Myocyte (in vitro differentiated cells): ENCODE measurements at regions not wholly inside any gene's neighbourhood (a gene's known extent, or its start where the extent isn't known, plus 50 kb on each side); places are given as distances from the start of the nearest gene placed in this dataset.
"Not testable (repeated sequence)": the region's sequence is repeated elsewhere in the genome, so short reads cannot be mapped to it uniquely, and the experiment has no call there.

Experiments used
- DNase-seq: peaks from one replicate; pipeline ENCODE4 v3.0.0-alpha.2; 2012; ENCODE audit warnings: low read depth

DNA sequence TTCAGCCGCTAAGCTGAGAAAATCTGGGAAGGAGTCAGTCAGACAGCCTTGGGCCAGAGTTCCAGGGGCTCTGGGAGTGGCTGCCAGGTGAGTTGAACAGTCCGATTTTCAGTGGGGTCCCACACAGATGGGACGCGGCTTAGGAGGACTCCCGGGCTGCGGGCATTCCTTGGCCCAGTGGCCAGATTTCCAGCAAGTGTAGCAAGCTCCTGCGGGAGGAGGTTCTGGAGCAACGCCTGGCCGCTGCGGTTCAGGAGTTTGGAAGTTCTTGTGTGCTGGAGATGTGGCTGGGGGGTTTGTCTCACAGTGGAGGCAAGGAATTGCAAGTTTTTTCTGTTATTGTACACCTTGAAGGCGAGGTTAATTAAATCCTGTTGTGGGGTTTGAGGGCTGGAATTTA lies 1020.1 kb upstream of the MANEA start:
- DNase-seq = not testable (repeated sequence)

DNA sequence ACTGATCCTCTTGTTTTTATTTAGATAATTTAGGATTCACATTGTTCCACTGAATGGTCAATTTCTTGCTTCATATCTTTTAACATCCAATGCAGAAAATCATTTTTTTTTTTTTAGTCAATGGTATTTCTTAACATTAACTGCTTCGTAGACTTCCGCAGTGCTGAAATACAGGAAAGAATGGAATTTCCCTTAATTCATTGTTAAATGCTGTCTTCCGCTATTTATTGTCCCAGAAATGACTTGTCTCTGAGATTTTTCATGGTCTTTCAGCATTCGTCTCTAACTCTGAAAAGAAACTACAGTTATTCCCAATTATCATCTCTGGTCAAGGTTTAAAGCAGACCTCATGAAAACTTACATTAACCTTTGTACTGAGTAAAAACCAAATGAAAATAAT lies 1029.1 kb upstream of the MANEA start:
- DNase-seq = no peak

DNA sequence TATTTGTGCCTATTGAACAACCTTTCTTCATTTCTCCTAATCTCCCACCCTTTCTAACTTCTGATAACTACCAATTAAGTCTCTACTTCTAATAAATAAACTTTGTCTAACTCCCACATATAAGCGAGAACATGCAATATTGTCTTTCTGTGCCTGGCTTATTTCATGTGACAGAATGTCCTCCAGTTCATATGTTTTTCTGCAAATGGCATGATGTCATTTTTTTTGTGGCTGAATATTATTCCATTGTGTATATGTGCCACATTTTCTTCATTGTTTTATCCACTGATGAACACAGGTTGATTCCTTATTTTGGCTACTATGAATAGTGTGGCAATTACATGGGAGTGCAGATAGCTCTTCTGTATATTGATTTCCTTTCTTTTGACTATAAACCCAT lies 1041.5 kb upstream of the MANEA start:
- no peak for DNase-seq

GRCh38 chr6:94511502-94512088 lies 1065.7 kb upstream of the MANEA start:
- no peak for DNase-seq

DNA sequence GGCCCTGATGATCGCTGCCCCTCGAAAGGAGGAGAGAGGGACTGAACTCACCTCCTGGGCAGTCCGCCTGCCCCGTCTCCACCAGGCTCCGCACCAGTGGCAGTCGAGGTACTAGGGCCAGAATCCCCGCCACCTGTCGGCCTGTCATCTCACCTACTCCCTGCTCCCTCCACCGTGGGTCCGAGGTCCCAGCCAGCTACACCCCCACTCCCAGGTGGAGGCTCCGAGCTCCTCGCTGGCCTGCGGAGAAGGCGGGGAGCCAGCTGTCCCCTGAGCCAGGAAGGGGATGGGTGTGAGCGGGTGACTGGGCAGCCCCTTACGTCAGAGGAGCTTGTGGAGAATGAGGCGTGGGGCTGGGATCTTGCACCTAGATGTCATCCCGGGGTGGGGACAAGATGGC lies 1066.5 kb upstream of the MANEA start:
- DNase-seq = no peak

GRCh38 chr6:94501516-94501915 lies 1075.8 kb upstream of the MANEA start:
- no peak for DNase-seq

- no peak for DNase-seq
These were observed 1078.7 kb upstream of the EPHA7 start for GRCh38 chr6:94498099-94498498.

DNA sequence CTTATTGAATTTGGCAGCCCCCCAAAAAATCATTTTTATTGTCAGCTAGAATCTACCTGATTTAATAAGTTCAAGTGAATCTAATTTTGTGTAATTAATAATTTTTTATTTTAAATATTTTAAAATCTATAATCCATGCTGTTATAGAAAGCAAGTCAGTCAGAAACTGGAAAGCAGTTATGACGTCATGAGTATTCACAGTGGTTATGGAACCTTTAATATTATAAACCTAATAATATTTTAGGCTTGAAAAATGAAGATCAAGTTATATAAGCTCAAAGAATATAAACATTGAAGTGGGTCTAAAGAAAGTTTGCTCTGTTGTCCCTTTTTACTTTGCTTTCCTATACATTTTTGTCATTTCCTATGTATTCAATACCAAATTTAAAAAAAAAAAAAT lies 1075.1 kb upstream of the EPHA7 start:
- no peak for DNase-seq

DNA sequence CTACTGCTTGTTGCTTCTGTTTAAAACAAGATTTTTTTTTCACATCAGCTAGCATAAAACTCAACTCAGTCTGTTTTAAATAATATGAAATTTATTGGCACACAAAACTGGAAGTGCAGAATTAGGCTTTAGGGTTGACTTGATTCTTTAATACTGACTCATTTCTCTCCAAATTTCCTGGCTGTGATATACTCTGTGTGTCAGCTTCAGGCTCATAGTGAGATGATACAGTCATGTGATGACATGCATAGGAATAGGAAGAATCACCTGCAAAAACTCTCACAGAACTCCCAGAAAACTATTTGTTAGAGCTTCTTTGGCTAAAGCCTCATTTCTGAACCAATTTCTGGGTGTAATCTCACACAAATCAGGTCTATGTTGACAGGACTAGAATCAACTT lies 1068.0 kb upstream of the EPHA7 start:
- DNase-seq = no peak

DNA sequence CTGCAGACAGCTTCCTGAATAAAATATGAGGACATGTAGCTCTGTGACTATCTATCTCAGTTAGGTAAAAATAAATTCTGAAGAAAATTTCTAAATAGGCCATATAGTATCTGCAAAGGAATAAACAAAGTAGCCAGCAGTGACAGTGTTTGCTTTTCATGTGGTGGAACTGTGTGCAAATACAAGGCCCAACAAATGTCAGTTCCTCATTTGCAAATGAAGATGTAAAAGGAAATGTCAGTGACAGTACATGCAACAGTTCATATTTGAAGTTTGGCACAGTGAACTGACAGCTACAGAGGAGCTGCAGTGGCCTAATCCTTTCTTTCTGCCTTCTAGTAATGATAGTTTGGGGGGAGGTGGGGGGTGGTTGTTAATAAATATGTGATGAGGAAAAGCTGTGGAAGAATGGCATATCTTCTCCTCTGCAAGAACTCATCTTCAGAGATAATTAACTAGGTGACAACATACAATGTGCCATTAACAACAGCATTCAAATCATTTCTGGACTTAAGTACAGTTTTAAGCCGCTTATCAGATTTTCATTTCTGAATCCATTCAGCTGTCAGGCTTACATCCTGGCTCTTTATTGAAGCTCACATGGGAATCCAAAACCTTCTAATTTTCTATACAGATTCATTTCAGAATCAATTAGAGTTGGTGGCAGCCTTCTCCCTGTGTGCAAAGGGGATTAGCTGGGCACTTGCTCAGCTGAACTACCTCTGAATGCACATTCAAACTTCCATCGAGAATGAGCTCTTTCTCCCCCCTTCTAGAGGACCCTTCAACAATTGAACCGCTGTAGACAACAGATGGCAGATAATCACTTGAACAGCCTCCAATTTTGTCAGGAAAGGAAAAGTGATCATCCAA lies 1059.0 kb upstream of the EPHA7 start:
- no peak for DNase-seq

DNA sequence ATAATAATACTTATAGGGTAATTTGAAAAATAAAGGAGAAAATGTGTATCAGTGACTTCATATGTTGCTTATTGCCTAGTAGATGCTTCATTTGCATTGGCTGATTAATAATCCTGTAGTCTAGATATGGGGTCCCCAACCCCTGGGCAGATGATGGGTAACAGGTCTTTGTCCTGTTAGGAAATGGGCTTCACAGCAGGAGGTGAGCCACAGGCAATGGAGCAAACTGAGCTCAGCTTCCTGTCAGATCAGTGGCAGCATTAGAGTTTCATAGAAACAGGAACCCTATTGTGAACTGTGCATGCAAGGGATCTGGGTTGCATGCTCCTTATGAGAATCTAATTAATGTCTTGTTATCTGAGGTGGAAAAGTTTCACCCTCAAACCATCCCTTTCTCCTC lies 1049.5 kb upstream of the EPHA7 start:
- DNase-seq = no peak

- DNase-seq = no peak
These were observed 1044.7 kb upstream of the EPHA7 start for GRCh38 chr6:94464018-94464510.

GRCh38 chr6:94463306-94463705 lies 1043.9 kb upstream of the EPHA7 start:
- no peak for DNase-seq

DNA sequence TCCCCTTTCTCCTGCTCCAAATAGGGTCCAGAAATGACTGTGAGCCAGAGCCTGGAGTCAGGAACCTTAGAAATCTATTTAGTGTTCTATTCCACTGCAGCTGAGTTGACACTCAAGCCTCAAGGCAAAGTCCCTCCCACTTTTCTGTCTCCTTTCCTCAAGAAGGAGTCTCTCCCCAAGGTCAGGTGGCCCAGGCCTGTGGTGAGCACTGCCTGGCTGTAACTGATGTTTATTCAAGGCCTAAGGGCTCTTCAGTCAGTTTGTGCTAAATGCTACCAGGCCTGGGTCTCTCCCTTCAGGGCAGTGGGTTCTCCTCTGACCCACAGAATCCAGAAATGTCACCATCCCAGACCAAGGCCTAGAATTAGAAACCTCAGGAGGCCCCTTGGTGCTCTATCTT lies 1042.9 kb upstream of the EPHA7 start:
- DNase-seq = no peak

GRCh38 chr6:94456266-94456665 lies 1036.9 kb upstream of the EPHA7 start:
- DNase-seq = no peak

GRCh38 chr6:94454231-94454630 lies 1034.9 kb upstream of the EPHA7 start:
- DNase-seq = no peak

GRCh38 chr6:94446120-94446519 lies 1026.8 kb upstream of the EPHA7 start:
- DNase-seq = no peak

DNA sequence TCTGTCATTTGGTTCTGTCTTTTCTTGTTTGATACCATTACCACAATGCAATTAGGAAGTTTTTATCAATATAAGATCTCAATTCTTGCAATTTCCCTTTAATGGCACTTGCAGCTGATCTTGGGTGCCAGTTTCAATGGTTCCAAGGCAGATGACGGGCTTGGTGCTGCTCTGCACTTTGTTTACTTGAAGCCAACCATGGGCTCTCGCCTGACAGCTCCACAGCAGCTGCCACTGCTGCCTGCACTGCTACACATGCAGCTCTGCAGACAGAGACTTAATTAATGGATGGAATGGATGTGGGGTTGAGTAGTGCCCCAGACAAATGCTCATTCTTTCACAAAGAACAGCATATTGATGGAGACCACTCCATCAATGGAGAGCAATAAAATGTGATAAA lies 1024.3 kb upstream of the EPHA7 start:
- no peak for DNase-seq

GRCh38 chr6:94424692-94425091 lies 1005.3 kb upstream of the EPHA7 start:
- no peak for DNase-seq

- no peak for DNase-seq
These were observed 998.0 kb upstream of the EPHA7 start for GRCh38 chr6:94417363-94417762.

GRCh38 chr6:94414041-94414440 lies 994.7 kb upstream of the EPHA7 start:
- no peak for DNase-seq

- no peak for DNase-seq
These were observed 982.0 kb upstream of the EPHA7 start for GRCh38 chr6:94401311-94401710.

GRCh38 chr6:94394822-94395221 lies 975.5 kb upstream of the EPHA7 start:
- no peak for DNase-seq
